Activated CD4-positive, alpha-beta T cell treated with anti-CD3 and anti-CD28 coated beads for 36 hours (primary cell): ENCODE measurements at regions not wholly inside any gene's neighbourhood (a gene's known extent, or its start where the extent isn't known, plus 50 kb on each side); places are given as distances from the start of the nearest gene placed in this dataset.

Experiments
- ATAC-seq: fragments of 200-7000 bp; cut with Tn5 transposase; one replicate; pipeline ENCODE4 v1.10.0; 2021; ENCODE audit warnings: mild to moderate bottlenecking, moderate library complexity
- CTCF ChIA-PET: fragments of 350-600 bp; sonication (Branson Sonifier 250); formaldehyde crosslinking; loops from one replicate; lab custom pipeline; 2021; ENCODE audit warnings: antibody characterized with exemption; lab: Charles Lee
- POLR2A ChIA-PET: fragments of 350-600 bp; sonication (Branson Sonifier 250); formaldehyde crosslinking; loops from one replicate; lab custom pipeline; 2021; ENCODE audit warnings: antibody characterized with exemption, inconsistent platforms; lab: Charles Lee
- DNase-seq: peaks from one replicate; pipeline ENCODE4 v3.0.0-alpha.2; 2020
- H3K27ac Mint-ChIP-seq: one replicate; pipeline ENCODE4 v1.8.0; 2021; ENCODE audit warnings: mixed read lengths
- H3K27me3 Mint-ChIP-seq: one replicate; pipeline ENCODE4 v1.8.0; 2021; ENCODE audit warnings: mixed read lengths
- H3K36me3 Mint-ChIP-seq: one replicate; pipeline ENCODE4 v1.8.0; 2021; ENCODE audit warnings: low read depth, mixed read lengths
- H3K4me1 Mint-ChIP-seq: one replicate; pipeline ENCODE4 v1.8.0; 2021; ENCODE audit warnings: mixed read lengths
- H3K4me3 Mint-ChIP-seq: one replicate; pipeline ENCODE4 v1.8.0; 2021; ENCODE audit warnings: mild to moderate bottlenecking, moderate library complexity, mixed read lengths
- H3K9me3 Mint-ChIP-seq: one replicate; pipeline ENCODE4 v1.8.0; 2021; ENCODE audit warnings: low read depth, mixed read lengths
- intact Hi-C, 2 experiments: fragments of 100-400 bp; cut with DNase I in 1 of 2; cut with micrococcal nuclease in 1 of 2; formaldehyde crosslinking; loops; one replicate each; pipeline versions ENCODE4 v1.14.2 to v1.15.1; 2022 to 2024; cut with DNase I, micrococcal nuclease

DNA sequence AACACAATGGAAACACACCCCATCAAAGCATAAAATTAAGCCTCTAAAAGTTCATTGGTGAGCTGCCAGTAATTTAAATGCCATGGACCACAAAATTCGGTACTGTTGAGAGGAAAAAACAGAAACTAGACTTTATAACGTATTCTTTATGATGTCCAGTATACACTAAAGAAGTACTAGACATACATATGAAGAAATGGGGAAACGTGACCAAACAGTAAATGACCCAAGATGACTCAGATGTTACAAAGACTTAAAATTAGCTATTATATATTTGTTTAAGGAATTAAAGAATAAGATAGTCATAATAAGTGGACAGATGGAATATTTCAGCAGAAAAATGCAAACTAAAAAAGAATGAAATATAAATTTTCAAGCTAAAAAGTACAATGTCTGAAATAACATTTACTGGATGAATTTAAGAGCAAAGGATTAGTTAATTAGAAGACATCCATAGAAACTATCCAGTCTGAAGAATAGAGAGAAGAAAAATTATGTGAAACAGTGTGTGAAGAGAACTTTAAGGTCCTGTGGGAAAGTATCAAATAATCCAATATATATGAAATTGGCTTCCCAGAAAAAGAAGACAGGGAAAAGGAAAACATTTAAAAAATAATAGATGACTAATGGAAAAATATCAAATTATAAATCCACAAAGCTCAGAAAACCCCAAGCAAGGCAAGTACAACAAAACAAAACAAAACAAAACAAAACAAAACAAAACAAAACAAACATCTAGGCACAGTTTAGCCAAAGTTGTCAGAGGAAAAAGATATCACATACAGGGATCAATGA is 69.4 kb downstream of the SAMD9 start:
- H3K4me1 Mint-ChIP-seq: peaks cover 6% of the 10 kb centered on the region
- ATAC-seq (no peak), DNase-seq (no peak)
- H3K27ac Mint-ChIP-seq: no peak overlapping the region
- ChIA-PET POLR2A (no interaction called here), CTCF (interaction anchor here (0.6 to 1.0 kb wide), 4 partner anchors 11 to 766 kb away, joined by 3 read pairs; no protein-coding TSS in a partner anchor)
- peaks cover 4% of the 10 kb centered on the region for H3K27me3 Mint-ChIP-seq
- no peaks in the 10 kb centered on the region for H3K9me3 Mint-ChIP-seq
- intact Hi-C loops: no loop called here
- no peak overlapping the region for H3K4me3 Mint-ChIP-seq
- no peaks in the 10 kb centered on the region for H3K36me3 Mint-ChIP-seq

DNA sequence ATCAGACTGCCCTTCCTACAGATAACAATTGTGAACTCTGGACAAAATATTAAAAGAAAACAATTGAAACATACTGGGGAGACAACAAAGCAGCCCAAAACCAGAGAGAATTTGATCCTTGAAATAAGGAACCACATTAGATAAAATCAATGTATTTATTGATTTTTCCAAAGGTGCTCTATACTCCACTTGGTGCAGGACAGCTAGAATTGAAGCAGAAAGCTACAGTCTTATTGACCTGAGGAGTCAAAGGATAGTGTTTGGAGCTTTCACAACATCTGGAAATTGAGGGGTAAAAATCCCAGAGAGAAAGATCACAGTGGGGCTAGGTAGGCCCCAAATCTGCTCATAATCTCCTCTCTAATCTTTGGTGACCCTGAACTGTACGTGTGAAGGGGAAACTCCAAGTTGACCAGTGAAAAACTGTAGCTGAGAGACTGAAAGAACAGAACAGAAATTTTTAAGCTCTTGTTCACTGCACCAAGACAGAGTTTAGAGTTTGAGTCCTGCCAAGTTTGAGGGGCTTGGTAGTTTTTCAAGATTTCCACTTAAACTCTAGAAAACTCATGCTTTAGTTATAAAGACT is 70.2 kb downstream of the SAMD9 start:
- no peak for DNase-seq
- ChIA-PET POLR2A (no interaction called here), CTCF (interaction anchor here (0.6 to 1.0 kb wide), 2 partner anchors 344 to 767 kb away, joined by 3 read pairs; no protein-coding TSS in a partner anchor)
- intact Hi-C loops: no loop called here
- no peak for ATAC-seq
- H3K9me3 Mint-ChIP-seq: no peaks in the 10 kb centered on the region
- no peaks in the 10 kb centered on the region for H3K36me3 Mint-ChIP-seq
- peaks cover 6% of the 10 kb centered on the region for H3K27me3 Mint-ChIP-seq
- peaks cover 3% of the 10 kb centered on the region for H3K4me1 Mint-ChIP-seq
- no peak overlapping the region for H3K27ac Mint-ChIP-seq
- no peak overlapping the region for H3K4me3 Mint-ChIP-seq

DNA sequence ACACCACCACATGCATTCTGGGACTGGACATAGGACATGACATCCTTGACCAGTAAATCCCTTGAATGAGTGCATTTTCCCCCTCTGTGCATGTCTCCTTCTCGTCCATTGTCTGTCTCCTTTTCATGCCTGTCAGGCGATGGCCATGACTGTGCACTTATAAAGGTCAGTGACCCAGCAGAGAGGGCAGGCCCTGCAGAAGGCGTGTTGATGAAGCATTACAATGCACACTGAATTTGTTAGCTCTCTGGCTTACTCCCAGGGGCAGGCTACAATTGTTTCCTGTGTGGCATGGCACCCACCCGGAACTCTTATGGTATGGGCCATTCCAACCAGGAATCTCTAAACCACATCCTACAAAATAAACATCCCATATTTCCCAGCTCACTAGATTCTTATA is 71.1 kb downstream of the SAMD9 start:
- Mint-ChIP-seq H3K4me1 (peaks cover 3% of the 10 kb centered on the region), H3K36me3 (no peaks in the 10 kb centered on the region), H3K9me3 (no peaks in the 10 kb centered on the region), H3K27me3 (peaks cover 6% of the 10 kb centered on the region), H3K27ac (no peak overlapping the region), H3K4me3 (no peak overlapping the region)
- ATAC-seq: no peak
- ChIA-PET POLR2A (no interaction called here), CTCF (interaction anchor here (0.6 kb wide), 1 partner anchor 497 kb away, joined by 3 read pairs; no protein-coding TSS in a partner anchor)
- DNase-seq: no peak
- intact Hi-C loops: no loop called here

DNA sequence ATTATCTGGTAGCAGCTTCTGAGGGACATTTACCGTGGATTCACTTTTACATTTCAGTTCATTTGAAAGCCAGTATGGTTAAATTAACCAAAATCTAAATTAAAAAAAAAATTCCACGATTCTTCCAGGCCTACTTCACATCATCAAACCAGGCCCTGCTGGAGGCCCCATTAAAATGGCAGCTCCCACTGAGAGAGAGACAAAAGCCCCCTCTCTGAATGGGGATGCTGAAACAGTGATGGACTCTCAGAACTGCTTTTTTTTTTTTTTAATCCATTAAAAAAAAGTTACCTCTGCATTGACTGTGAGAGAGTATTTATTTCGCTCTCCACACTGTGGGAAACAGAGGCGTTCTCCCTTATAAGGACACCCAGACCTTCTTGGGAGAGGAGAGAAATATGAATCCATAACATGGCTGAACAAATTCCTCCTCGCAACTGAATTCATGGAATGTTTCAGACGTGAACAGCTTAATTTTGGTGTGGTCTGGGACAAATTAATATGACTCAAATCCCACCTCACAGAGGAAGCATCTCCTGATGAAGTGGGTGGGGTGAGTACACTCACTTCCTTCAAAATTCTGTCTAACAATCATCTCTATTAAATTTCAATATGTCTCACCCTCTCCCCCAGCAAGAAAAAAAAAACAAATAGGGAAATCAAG is 73.5 kb downstream of the SAMD9 start:
- POLR2A ChIA-PET: no interaction called here
- intact Hi-C loops: no loop called here
- peaks cover 3% of the 10 kb centered on the region for H3K4me1 Mint-ChIP-seq
- DNase-seq (no peak), ATAC-seq (no peak)
- no peaks in the 10 kb centered on the region for H3K36me3 Mint-ChIP-seq
- H3K27me3 Mint-ChIP-seq: peaks cover 6% of the 10 kb centered on the region
- H3K27ac Mint-ChIP-seq: no peak overlapping the region
- H3K9me3 Mint-ChIP-seq: no peaks in the 10 kb centered on the region
- CTCF ChIA-PET: interaction anchor here (0.8 kb wide), 1 partner anchor 33 kb away, joined by 5 read pairs; no protein-coding TSS in a partner anchor
- no peak overlapping the region for H3K4me3 Mint-ChIP-seq

DNA sequence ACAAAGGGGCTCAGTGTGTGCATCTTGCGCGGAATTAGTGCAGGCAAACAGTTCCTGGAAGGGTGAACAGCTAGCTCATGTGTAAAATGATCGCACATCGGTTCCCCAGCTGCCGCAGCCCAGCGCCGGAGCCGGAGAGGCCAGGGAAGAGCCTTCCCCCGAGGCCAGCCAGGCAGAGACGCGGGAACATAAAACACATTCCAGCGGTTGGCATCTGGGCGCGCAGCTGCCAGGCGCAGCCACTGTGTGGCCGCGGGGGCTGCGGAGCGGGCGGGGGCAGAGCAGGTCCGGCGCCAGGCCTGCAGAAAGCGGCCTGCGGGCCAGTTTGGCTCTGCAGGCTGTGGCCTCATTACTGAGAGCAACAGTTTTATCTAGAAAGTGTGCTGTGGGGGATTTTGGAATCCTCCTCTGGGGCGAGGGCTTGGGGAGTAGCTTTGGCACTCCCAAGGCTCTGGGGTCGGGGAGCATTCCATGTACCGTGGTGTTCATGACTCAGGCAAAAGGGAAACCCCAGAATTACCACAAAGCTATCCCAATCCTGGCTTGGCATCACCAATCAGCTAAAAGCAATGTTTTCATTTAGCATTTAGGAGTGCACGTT is 74.3 kb downstream of the SAMD9 start:
- ATAC-seq: no peak
- Mint-ChIP-seq H3K27me3 (peaks cover 5% of the 10 kb centered on the region), H3K27ac (no peak overlapping the region), H3K4me1 (peaks cover 3% of the 10 kb centered on the region), H3K9me3 (no peaks in the 10 kb centered on the region), H3K36me3 (no peaks in the 10 kb centered on the region), H3K4me3 (no peak overlapping the region)
- ChIA-PET CTCF (no interaction called here), POLR2A (no interaction called here)
- intact Hi-C loops: no loop called here
- DNase-seq: no peak

DNA sequence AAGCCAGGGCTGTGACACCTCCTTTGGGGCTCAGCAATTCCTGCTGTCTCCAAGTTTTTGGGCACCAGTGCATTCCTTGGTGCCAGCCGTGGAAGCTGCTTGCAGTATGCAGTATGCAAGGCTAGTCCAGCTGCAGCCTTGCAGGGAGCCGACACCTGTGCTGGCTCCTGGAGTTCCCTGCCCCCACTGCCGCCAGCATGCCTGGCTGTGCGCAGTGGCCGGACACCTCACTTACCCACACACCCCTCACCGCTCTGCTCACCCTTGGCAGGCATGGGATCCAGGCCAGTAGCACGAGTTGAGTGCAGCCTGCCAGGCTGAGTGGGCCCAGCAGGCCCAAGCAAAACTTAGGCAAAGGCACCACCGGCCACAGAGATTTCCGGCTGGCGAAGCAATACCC is 77.4 kb downstream of the SAMD9 start:
- Mint-ChIP-seq H3K36me3 (no peaks in the 10 kb centered on the region), H3K9me3 (peaks cover 3% of the 10 kb centered on the region), H3K27ac (no peak overlapping the region), H3K4me3 (no peak overlapping the region), H3K4me1 (peaks cover 24% of the 10 kb centered on the region), H3K27me3 (peaks cover 5% of the 10 kb centered on the region)
- POLR2A ChIA-PET: no interaction called here
- intact Hi-C loops: no loop called here
- CTCF ChIA-PET: no interaction called here
- DNase-seq (no peak), ATAC-seq (no peak)

DNA sequence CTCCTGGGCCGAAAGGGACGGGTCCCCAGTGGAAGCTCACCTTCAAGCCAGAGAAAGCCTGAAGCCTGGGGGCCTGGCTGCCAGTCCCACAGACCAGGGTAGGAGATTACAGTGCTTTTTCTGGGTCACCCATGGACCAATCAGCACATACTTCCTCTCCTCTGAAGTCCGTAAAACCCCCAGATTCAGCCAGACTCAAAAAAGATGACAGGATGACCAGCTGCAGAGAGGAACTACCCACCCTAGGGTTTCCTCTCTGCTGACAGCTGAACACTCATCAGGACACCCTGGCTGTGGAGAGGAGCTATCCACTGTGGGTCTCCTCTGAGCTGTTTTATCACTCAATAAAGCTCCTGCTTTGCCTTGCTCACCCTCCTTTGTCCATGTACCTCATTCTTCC is 78.0 kb downstream of the SAMD9 start:
- Mint-ChIP-seq H3K4me1 (peaks cover 24% of the 10 kb centered on the region), H3K9me3 (peaks cover 3% of the 10 kb centered on the region), H3K27me3 (peaks cover 5% of the 10 kb centered on the region), H3K36me3 (no peaks in the 10 kb centered on the region), H3K27ac (no peak overlapping the region), H3K4me3 (no peak overlapping the region)
- intact Hi-C loops: loop anchor here (5.0 kb wide), 5 partner anchors 67 to 512 kb away; partner anchors contain the start of genes PEX1 (in 1 of the 2) and RBM48 (in 1 of the 2)
- no peak for DNase-seq
- ATAC-seq: no peak
- POLR2A ChIA-PET: no interaction called here
- CTCF ChIA-PET: no interaction called here

DNA sequence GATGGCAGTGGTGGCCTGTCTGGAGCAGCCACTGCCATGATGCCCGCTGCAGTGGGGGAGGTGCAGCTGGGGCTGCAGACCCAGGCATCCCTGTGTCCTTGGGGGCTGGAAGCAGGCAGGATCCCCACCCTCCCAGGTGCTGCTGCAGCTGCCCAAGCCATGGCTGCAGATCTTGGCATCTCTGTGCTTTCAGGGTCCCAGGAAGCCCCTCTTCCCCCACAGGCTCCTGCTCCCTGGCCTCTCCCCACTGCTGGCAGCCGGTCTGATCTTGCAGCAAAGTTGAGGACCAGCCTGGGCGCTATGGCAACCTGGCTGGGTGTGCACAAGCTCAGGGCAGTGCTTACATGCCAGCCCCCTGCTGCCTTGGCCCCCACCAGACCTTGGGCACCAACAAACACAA is 78.5 kb downstream of the SAMD9 start:
- POLR2A ChIA-PET: no interaction called here
- Mint-ChIP-seq H3K9me3 (peaks cover 3% of the 10 kb centered on the region), H3K36me3 (no peaks in the 10 kb centered on the region), H3K27me3 (peaks cover 5% of the 10 kb centered on the region), H3K4me3 (no peak overlapping the region), H3K4me1 (peaks cover 20% of the 10 kb centered on the region), H3K27ac (no peak overlapping the region)
- ATAC-seq: no peak
- DNase-seq: no peak
- intact Hi-C loops: loop anchor here (5.0 kb wide), 5 partner anchors 67 to 512 kb away; partner anchors contain the start of genes PEX1 (in 1 of the 2) and RBM48 (in 1 of the 2)
- CTCF ChIA-PET: interaction anchor here (0.9 kb wide), 1 partner anchor 23 kb away, joined by 3 read pairs; no protein-coding TSS in a partner anchor

DNA sequence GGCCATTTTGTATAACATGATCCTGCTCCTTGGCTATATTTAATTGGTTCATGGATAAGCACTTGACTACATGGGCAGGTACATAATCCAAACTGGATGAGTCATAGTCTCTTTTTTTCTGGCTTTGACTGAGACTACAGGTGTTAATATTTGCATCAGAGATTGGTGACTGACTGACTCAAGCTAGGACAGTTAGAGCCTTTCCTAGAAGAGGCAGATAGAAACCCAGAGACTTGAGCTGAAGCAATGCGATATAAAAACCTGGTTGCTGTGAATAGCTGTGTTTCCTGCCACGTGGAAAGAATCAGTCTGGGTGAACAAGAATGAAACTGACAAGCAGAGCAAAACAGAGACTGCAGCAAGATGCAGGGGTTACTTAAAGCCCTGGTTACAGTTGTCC is 81.0 kb downstream of the SAMD9 start:
- peaks cover 20% of the 10 kb centered on the region for H3K4me1 Mint-ChIP-seq
- H3K27ac Mint-ChIP-seq: peak overlapping the region; percentile 74
- intact Hi-C loops: loop anchor here (1.0 to 5.0 kb wide), 11 partner anchors 18 to 510 kb away; partner anchors contain the start of genes PEX1 (in 1 of the 2) and RBM48 (in 1 of the 2)
- ChIA-PET CTCF (interaction anchor here (0.9 to 1.6 kb wide), 7 partner anchors 12 to 405 kb away, joined by 3 to 5 read pairs (median 4); partner anchors contain the start of gene CDK6), POLR2A (interaction anchor here (0.6 to 0.9 kb wide), 2 partner anchors 132 to 313 kb away, joined by 4 to 10 read pairs; no protein-coding TSS in a partner anchor)
- ATAC-seq: peak; percentile 97
- no peaks in the 10 kb centered on the region for H3K27me3 Mint-ChIP-seq
- peaks cover 9% of the 10 kb centered on the region for H3K9me3 Mint-ChIP-seq
- peak; percentile 67 for DNase-seq
- no peak overlapping the region for H3K4me3 Mint-ChIP-seq
- H3K36me3 Mint-ChIP-seq: no peaks in the 10 kb centered on the region

DNA sequence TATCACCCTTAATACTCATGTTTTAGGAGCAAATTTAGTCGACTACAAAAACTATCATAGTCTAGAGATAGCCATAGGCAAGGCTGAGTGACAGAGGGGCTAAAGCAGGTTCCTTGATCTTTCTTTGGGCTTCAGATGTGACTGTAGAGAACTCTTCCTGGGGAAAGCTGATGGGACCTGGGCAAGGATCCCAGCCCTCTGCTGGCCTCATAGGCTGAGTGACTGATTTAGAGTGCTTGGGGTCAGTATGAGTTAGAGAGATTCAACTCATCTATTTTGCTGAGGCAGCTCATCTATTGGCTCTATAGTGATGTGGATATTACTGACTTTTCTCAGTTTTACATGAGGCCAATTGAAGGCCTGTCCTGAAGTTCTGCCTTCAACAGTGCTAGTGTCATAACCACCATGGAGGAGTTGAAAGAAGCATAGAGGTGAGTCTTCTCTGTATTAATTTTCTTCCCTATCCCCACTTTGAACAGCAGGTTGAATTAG is 81.6 kb downstream of the SAMD9 start:
- peak; percentile 13 for ATAC-seq
- CTCF ChIA-PET: interaction anchor here (0.9 to 1.6 kb wide), 5 partner anchors 13 to 205 kb away, joined by 3 to 5 read pairs (median 3); no protein-coding TSS in a partner anchor
- intact Hi-C loops: loop anchor here (1.0 to 5.0 kb wide), 9 partner anchors 19 to 509 kb away; partner anchors contain the start of genes PEX1 (in 1 of the 2) and RBM48 (in 1 of the 2)

More for the DNA sequence above, 81.6 kb downstream of the SAMD9 start:
- Mint-ChIP-seq H3K36me3 (no peaks in the 10 kb centered on the region), H3K27ac (peak overlapping the region; percentile 74), H3K27me3 (no peaks in the 10 kb centered on the region), H3K4me3 (no peak overlapping the region), H3K9me3 (peaks cover 12% of the 10 kb centered on the region), H3K4me1 (peaks cover 20% of the 10 kb centered on the region)
- DNase-seq: no peak
- POLR2A ChIA-PET: interaction anchor here (0.6 to 0.9 kb wide), 2 partner anchors 132 to 312 kb away, joined by 4 to 10 read pairs; no protein-coding TSS in a partner anchor
